ENCODE measurements at regions not wholly inside any gene's neighbourhood (a gene's known extent, or its start where the extent isn't known, plus 50 kb on each side); places are given as distances from the start of the nearest gene placed in this dataset.

DNA sequence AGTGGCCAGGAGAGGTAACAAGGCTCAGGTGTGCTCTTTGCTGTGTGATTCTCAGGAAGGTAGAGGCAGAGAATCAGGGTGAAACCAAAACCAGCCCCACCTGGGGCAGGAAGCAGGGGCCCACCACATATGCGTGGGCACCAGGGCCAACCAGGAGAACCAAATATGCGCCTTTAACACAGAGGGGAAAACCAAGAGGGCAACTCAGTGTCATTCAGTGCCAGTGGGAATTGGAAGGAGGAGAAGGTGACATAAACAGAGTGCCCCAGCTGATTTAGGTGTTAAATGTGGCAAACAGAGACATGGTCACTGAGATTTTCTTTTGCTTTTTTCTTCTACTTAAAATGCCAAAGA is 106.8 kb upstream of the MAMLD1 start:
- no peak overlapping the region for H3K4me3 ChIP-seq (ENCODE audit: low read depth, low read length)
- no peak for DNase-seq (ENCODE audit: low read depth)
- TF ChIP-seq, protein P1, sequence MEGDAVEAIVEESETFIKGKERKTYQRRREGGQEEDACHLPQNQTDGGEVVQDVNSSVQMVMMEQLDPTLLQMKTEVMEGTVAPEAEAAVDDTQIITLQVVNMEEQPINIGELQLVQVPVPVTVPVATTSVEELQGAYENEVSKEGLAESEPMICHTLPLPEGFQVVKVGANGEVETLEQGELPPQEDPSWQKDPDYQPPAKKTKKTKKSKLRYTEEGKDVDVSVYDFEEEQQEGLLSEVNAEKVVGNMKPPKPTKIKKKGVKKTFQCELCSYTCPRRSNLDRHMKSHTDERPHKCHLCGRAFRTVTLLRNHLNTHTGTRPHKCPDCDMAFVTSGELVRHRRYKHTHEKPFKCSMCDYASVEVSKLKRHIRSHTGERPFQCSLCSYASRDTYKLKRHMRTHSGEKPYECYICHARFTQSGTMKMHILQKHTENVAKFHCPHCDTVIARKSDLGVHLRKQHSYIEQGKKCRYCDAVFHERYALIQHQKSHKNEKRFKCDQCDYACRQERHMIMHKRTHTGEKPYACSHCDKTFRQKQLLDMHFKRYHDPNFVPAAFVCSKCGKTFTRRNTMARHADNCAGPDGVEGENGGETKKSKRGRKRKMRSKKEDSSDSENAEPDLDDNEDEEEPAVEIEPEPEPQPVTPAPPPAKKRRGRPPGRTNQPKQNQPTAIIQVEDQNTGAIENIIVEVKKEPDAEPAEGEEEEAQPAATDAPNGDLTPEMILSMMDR (IDR thresholded peaks at IDR 0.05; ENCODE audit: control insufficient read depth, extremely low read depth, insufficient read depth) = no peak

DNA sequence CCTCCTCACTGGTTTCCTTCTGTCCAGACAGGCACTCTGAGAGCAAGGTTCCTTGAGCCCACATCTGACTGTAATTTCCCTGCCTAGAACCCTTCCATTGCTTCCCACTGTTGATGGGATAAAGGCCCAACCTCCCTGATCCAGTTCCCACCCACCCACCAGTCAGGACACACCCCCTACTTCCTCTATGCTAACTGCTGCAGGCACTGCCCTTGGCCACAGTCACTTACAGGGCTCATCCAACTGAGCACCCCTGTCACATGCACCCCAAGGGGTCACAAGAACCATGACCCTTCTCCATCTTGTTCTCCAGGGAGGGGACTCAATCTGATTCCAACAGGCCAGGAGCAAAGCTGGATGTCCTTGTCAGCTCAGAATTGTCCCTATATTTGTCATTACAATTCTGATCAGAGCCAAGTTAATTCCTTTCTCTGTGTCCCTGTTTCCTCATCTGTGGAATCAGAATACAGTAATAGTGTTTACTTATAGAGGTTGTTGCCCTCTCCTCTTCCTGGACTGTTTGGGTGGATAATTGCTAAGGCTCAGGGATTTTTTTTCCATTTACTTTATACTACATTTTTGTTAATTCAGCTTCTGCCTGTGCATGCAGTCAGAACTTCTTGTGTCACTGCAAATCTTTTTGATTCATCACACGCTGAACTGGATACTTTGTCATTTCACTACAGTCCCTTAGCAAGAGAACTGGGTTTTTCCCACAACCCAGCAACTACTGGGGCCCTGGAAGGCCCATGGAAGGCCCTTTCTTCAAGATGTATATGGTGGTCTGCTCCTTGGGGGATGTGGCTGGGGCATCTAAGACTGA is 105.6 kb upstream of the MAMLD1 start:
- TF ChIP-seq, protein P1 (IDR thresholded peaks at IDR 0.05; ENCODE audit: control insufficient read depth, extremely low read depth, insufficient read depth) = no peak
- DNase-seq (ENCODE audit: low read depth) = no peak
- no peak overlapping the region for H3K4me3 ChIP-seq (ENCODE audit: low read depth, low read length)

DNA sequence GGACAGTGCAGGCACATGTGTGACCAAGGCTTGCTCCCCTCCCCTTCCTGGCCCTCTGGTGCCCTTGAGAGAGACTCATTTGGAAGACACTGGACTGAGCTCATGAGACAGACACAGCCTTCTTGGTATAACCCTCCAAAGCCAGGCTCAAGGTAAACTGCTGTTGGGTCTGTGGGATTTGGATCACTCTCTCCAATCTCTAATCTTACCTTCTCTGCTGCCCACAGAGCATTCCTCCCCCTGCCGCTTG is 105.0 kb upstream of the MAMLD1 start:
- TF ChIP-seq, protein P1 (IDR thresholded peaks at IDR 0.05; ENCODE audit: control insufficient read depth, extremely low read depth, insufficient read depth) = no peak
- no peak for DNase-seq (ENCODE audit: low read depth)
- no peak overlapping the region for H3K4me3 ChIP-seq (ENCODE audit: low read depth, low read length)

DNA sequence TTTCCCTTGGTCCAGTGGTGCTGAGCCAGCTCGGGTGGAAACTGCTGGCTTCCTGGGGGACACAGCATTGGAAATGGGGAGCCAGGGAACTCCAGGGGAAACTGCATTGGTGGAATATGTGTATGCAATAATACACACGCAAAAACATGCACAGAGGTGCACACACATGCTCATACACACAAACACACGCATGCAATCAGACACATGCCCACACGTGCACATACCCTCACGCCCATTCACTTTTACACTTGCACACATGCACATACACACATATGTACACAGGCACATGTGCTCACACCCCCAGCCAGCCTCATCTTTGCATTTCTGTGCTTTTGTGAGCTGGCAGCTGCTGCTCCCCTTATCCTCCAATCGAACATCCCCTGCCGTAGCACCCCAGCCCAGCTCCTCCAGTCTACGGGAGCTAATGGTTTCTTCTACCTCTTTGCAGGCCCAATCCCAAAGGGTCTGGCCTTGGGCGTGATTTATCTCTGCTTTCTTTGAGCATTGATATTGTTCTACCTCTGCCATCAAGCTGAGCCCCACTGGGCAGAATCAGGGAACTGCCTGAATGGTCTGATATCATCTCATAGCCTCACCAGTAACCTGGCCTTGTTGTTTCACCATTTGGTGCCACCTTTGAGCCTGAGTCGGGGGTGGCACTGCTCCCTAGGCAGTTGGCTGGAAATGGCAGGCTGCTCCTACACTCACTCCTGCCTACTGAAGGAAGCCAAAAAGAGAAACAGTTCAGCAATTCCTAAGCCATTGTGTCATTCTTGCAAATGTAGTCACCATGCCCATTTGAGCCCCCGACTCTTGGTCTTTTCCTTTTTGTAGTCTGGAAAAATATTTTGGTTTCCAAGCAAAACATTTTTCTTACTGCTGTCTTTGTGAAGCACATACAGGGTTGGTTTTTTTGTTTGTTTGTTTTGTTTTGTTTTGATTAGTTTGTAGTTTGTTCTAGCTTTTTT is 104.4 kb upstream of the MAMLD1 start:
- no peak for DNase-seq (ENCODE audit: low read depth)
- TF ChIP-seq, protein P1 (IDR thresholded peaks at IDR 0.05; ENCODE audit: control insufficient read depth, extremely low read depth, insufficient read depth) = no peak
- H3K4me3 ChIP-seq (ENCODE audit: low read depth, low read length) = no peak overlapping the region

DNA sequence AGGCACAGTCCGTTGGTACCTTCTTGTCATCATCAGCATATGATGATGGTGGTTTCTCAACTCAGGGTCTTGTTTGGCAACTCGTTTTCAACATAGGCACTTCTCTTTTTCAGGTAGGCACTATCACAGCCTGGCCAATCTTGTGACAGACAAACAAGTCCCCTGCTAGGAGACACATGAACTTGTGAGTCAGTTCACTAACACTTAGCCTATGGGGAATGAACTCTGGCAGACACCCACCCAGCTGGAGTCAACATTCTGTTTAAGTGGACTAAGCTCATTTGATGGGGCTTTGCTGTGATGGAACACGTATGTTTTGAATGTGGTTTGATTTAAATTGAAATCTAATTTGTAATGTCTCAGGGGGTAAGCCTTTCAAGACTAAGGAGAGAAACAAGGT is 100.7 kb upstream of the MAMLD1 start:
- DNase-seq (ENCODE audit: low read depth) = no peak
- TF ChIP-seq, protein P1 (IDR thresholded peaks at IDR 0.05; ENCODE audit: control insufficient read depth, extremely low read depth, insufficient read depth) = no peak
- no peak overlapping the region for H3K4me3 ChIP-seq (ENCODE audit: low read depth, low read length)

DNA sequence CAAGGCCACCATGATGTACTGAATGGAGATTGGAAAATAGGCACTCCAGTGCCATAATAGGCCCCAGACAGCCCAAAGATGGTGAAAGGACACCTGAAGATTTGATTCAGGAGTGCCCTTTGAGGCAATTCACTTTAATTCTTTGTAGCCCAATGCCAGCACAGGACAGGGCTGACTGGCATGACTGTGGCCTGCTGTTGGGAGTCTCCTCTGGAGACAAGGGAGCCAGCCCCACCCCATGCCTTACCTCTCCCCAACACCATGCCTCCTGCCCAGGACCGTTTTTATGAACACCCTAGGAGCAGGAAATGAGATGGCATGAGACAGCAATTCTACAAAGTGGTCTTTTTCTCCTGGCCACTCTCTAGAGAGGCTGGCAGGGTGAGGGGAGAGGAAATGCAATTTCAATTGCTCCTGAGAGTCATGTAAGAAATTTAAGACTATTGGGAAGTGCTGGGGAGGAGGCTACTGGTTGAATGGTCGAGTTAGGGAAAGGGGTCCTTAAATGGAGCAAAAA is 94.2 kb upstream of the MAMLD1 start:
- TF ChIP-seq, protein P1 (IDR thresholded peaks at IDR 0.05; ENCODE audit: control insufficient read depth, extremely low read depth, insufficient read depth) = no peak
- no peak for DNase-seq (ENCODE audit: low read depth)
- H3K4me3 ChIP-seq (ENCODE audit: low read depth, low read length) = no peak overlapping the region

Measured in LNCaP clone FGC (cell line).